ENCODE measurements at regions not wholly inside any gene's neighbourhood (a gene's known extent, or its start where the extent isn't known, plus 50 kb on each side); places are given as distances from the start of the nearest gene placed in this dataset.
"Not testable (repeated sequence)": the region's sequence is repeated elsewhere in the genome, so short reads cannot be mapped to it uniquely, and the experiment has no call there.

- Mint-ChIP-seq H3K27ac (no peak overlapping the region), H3K4me1 (peaks cover 31% of the 10 kb centered on the region), H3K4me3 (no peak overlapping the region), H3K9me3 (peaks cover 11% of the 10 kb centered on the region), H3K27me3 (no peaks in the 10 kb centered on the region), H3K36me3 (peaks cover 15% of the 10 kb centered on the region)
- no peak for ATAC-seq
Observed at GRCh38 chr5:56420323-56420722, 187.2 kb upstream of the ANKRD55 start.

- Mint-ChIP-seq H3K9me3 (peaks cover 11% of the 10 kb centered on the region), H3K36me3 (peaks cover 15% of the 10 kb centered on the region), H3K4me3 (no peak overlapping the region), H3K4me1 (peaks cover 38% of the 10 kb centered on the region), H3K27ac (peak overlapping the region; percentile 58), H3K27me3 (no peaks in the 10 kb centered on the region)
- no peak for ATAC-seq
Observed at GRCh38 chr5:56419667-56420066, 186.5 kb upstream of the ANKRD55 start.

- Mint-ChIP-seq H3K4me1 (peaks cover 70% of the 10 kb centered on the region), H3K9me3 (peaks cover 11% of the 10 kb centered on the region), H3K27ac (peak overlapping the region; percentile 88), H3K36me3 (peaks cover 15% of the 10 kb centered on the region), H3K4me3 (peak overlapping the region; percentile 86), H3K27me3 (no peaks in the 10 kb centered on the region)
- ATAC-seq = peak; percentile 96
Observed at GRCh38 chr5:56415356-56415765, 182.2 kb upstream of the ANKRD55 start.

GRCh38 chr5:56414066-56414465 lies 180.9 kb upstream of the ANKRD55 start:
- peaks cover 3% of the 10 kb centered on the region for H3K36me3 Mint-ChIP-seq
- peaks cover 2% of the 10 kb centered on the region for H3K9me3 Mint-ChIP-seq
- no peak for ATAC-seq
- H3K4me3 Mint-ChIP-seq = peak overlapping the region; percentile 48
- no peaks in the 10 kb centered on the region for H3K27me3 Mint-ChIP-seq
- H3K4me1 Mint-ChIP-seq = peaks cover 67% of the 10 kb centered on the region
- H3K27ac Mint-ChIP-seq = peak overlapping the region; percentile 88

GRCh38 chr5:56413546-56413945 lies 180.4 kb upstream of the ANKRD55 start:
- Mint-ChIP-seq H3K36me3 (no peaks in the 10 kb centered on the region), H3K4me3 (peak overlapping the region; percentile 25), H3K27ac (peak overlapping the region; percentile 88), H3K9me3 (no peaks in the 10 kb centered on the region), H3K27me3 (no peaks in the 10 kb centered on the region), H3K4me1 (peaks cover 67% of the 10 kb centered on the region)
- no peak for ATAC-seq

GRCh38 chr5:56412601-56413379 lies 179.7 kb upstream of the ANKRD55 start:
- Mint-ChIP-seq H3K4me3 (peak overlapping the region; percentile 25), H3K4me1 (peaks cover 68% of the 10 kb centered on the region)
- ATAC-seq = peak; percentile 92

GRCh38 chr5:56410696-56411095 lies 177.6 kb upstream of the ANKRD55 start:
- H3K27me3 Mint-ChIP-seq = no peaks in the 10 kb centered on the region
- peak overlapping the region; percentile 17 for H3K27ac Mint-ChIP-seq
- peaks cover 59% of the 10 kb centered on the region for H3K4me1 Mint-ChIP-seq
- no peak overlapping the region for H3K4me3 Mint-ChIP-seq
- no peak for ATAC-seq
- no peaks in the 10 kb centered on the region for H3K36me3 Mint-ChIP-seq
- no peaks in the 10 kb centered on the region for H3K9me3 Mint-ChIP-seq

More at GRCh38 chr5:56412601-56413379, 179.7 kb upstream of the ANKRD55 start:
- Mint-ChIP-seq H3K27me3 (no peaks in the 10 kb centered on the region), H3K27ac (peak overlapping the region; percentile 88), H3K9me3 (no peaks in the 10 kb centered on the region), H3K36me3 (no peaks in the 10 kb centered on the region)

GRCh38 chr5:56409331-56410190 lies 176.4 kb upstream of the ANKRD55 start:
- no peaks in the 10 kb centered on the region for H3K36me3 Mint-ChIP-seq
- H3K27ac Mint-ChIP-seq = peak overlapping the region; percentile 17
- H3K9me3 Mint-ChIP-seq = no peaks in the 10 kb centered on the region
- peaks cover 48% of the 10 kb centered on the region for H3K4me1 Mint-ChIP-seq
- H3K4me3 Mint-ChIP-seq = no peak overlapping the region
- H3K27me3 Mint-ChIP-seq = no peaks in the 10 kb centered on the region
- no peak for ATAC-seq

- ATAC-seq = no peak
- no peaks in the 10 kb centered on the region for H3K9me3 Mint-ChIP-seq
- no peak overlapping the region for H3K4me3 Mint-ChIP-seq
- no peaks in the 10 kb centered on the region for H3K36me3 Mint-ChIP-seq
- H3K4me1 Mint-ChIP-seq = peaks cover 21% of the 10 kb centered on the region
- H3K27ac Mint-ChIP-seq = no peak overlapping the region
- no peaks in the 10 kb centered on the region for H3K27me3 Mint-ChIP-seq
Observed at GRCh38 chr5:56406838-56407237, 173.7 kb upstream of the ANKRD55 start.

- Mint-ChIP-seq H3K36me3 (no peaks in the 10 kb centered on the region), H3K4me1 (peaks cover 16% of the 10 kb centered on the region), H3K9me3 (no peaks in the 10 kb centered on the region), H3K27ac (no peak overlapping the region), H3K27me3 (no peaks in the 10 kb centered on the region), H3K4me3 (no peak overlapping the region)
- ATAC-seq = no peak
Observed at GRCh38 chr5:56406221-56406620, 173.1 kb upstream of the ANKRD55 start.

- Mint-ChIP-seq H3K27ac (no peak overlapping the region), H3K4me1 (peaks cover 16% of the 10 kb centered on the region), H3K27me3 (no peaks in the 10 kb centered on the region), H3K9me3 (no peaks in the 10 kb centered on the region), H3K4me3 (no peak overlapping the region), H3K36me3 (no peaks in the 10 kb centered on the region)
- ATAC-seq = no peak
Observed at GRCh38 chr5:56405116-56405908, 172.2 kb upstream of the ANKRD55 start.

GRCh38 chr5:56402266-56403220 lies 169.4 kb upstream of the ANKRD55 start:
- Mint-ChIP-seq H3K4me1 (peaks cover 6% of the 10 kb centered on the region), H3K9me3 (no peaks in the 10 kb centered on the region), H3K27me3 (no peaks in the 10 kb centered on the region), H3K27ac (no peak overlapping the region), H3K4me3 (no peak overlapping the region), H3K36me3 (no peaks in the 10 kb centered on the region)
- ATAC-seq = no peak

- not testable (repeated sequence) for H3K4me3 Mint-ChIP-seq, H3K27me3 Mint-ChIP-seq, H3K27ac Mint-ChIP-seq, ATAC-seq, H3K36me3 Mint-ChIP-seq, H3K4me1 Mint-ChIP-seq
- H3K9me3 Mint-ChIP-seq = peaks cover 14% of the 10 kb centered on the region
Observed at GRCh38 chr5:56397796-56398195, 164.7 kb upstream of the ANKRD55 start.

- Mint-ChIP-seq H3K27ac (no peak overlapping the region), H3K4me3 (no peak overlapping the region), H3K27me3 (no peaks in the 10 kb centered on the region), H3K4me1 (peaks cover 20% of the 10 kb centered on the region), H3K9me3 (peaks cover 18% of the 10 kb centered on the region), H3K36me3 (peaks cover 15% of the 10 kb centered on the region)
- no peak for ATAC-seq
Observed at GRCh38 chr5:56396634-56397033, 163.5 kb upstream of the ANKRD55 start.

Data from stimulated activated memory B cell treated with anti-CD40 and anti-IgM and Interleukin-4, amounts not matched to agents 10 μg/mL and 1 μg/mL and 100 μg/mL, for 72 hours (primary cell).